K562 (cell line): ENCODE measurements at regions not wholly inside any gene's neighbourhood (a gene's known extent, or its start where the extent isn't known, plus 50 kb on each side); places are given as distances from the start of the nearest gene placed in this dataset.

ENCODE experiments used
- ATAC-seq: fragments of 200-7000 bp; cut with Tn5 transposase; 3 replicates; pipeline ENCODE4 v1.9.1; 2020; ENCODE audit warnings: moderate library complexity
- BruUV-seq: library from RNA; stranded (reverse); fragments of 400-500 nt; replicated peaks from 2 replicates; lab custom pipeline; 2021; lab: Mats Ljungman, UMichigan
- CTCF ChIA-PET: fragments of 300-600 bp; formaldehyde crosslinking; extraction: SDS; loops from one replicate; lab custom pipeline; 2021; ENCODE audit warnings: low intra/inter-chr PET ratio; lab: Yijun Ruan, JAX
- POLR2A ChIA-PET: fragments of 300-600, 350-650 bp; sonication (Branson Sonifier 250); formaldehyde crosslinking; extraction: SDS; loops from one replicate; lab custom pipeline; 2021; ENCODE audit warnings: antibody characterized with exemption, inconsistent platforms; lab: Yijun Ruan, JAX
- DNase-seq, 4 experiments: peaks; one replicate each; pipeline versions ENCODE4 v3.0.0 to v3.0.0-alpha.2; 2011 to 2018; ENCODE audit warnings: low spot score in 3 of 4, mixed read lengths in 3 of 4; ENCODE audit errors: extremely low read depth in 1 of 4
- FAIRE-seq: peaks from 2 replicates; lab custom pipeline; 2011; peaks lifted over from hg19 to GRCh38; lab: Jason Lieb, UNC
- H2AFZ ChIP-seq: 2 replicates; pipeline ENCODE4 v1.6.0; 2011; ENCODE audit warnings: low read depth, low read length, control low read depth, inconsistent platforms
- H3K27ac ChIP-seq: fragments of 200-600 bp; 3 replicates; pipeline ENCODE4 v1.8.0; 2011; ENCODE audit warnings: low read depth, mild to moderate bottlenecking, control low read depth, inconsistent platforms, low read length, moderate library complexity, mixed read lengths; ENCODE audit errors: extremely low read depth
- H3K27me3 ChIP-seq, 2 experiments: fragments of 300-600 bp in 1 of 2; 2 replicates in 1 of 2; 3 replicates in 1 of 2; pipeline versions ENCODE4 v1.6.0 to v1.8.0; 2011; ENCODE audit warnings: inconsistent platforms in 2 of 2, low read length in 2 of 2, mild to moderate bottlenecking in 1 of 2, mixed read lengths in 1 of 2, moderate library complexity in 1 of 2; ENCODE audit not compliant: control insufficient read depth in 2 of 2, insufficient read depth in 2 of 2
- H3K36me3 ChIP-seq: fragments of 300-600 bp; 3 replicates; pipeline ENCODE4 v1.8.0; 2011; ENCODE audit warnings: mild to moderate bottlenecking, low read length, inconsistent platforms; ENCODE audit not compliant: control insufficient read depth, insufficient read depth
- H3K4me1 ChIP-seq, 2 experiments: fragments of 200-600 bp in 1 of 2; replicated peaks in 1 of 2; 2 replicates in 1 of 2; 3 replicates in 1 of 2; pipeline versions ENCODE4 v1.5.1 to v1.8.0; 2011; ENCODE audit warnings: inconsistent platforms in 2 of 2, low read length in 2 of 2, mild to moderate bottlenecking in 1 of 2, mixed read lengths in 1 of 2, moderate library complexity in 1 of 2; ENCODE audit not compliant: control insufficient read depth in 2 of 2, insufficient read depth in 2 of 2
- H3K4me2 ChIP-seq: 2 replicates; pipeline ENCODE4 v1.6.1; 2011; ENCODE audit warnings: low read length, control low read depth, inconsistent platforms, mixed read lengths; ENCODE audit not compliant: insufficient read depth
- H3K4me3 ChIP-seq: fragments of 200-600 bp; sonication (generic), shearing (Covaris generic); 2 replicates; pipeline ENCODE4 v1.5.1; 2016; ENCODE audit warnings: control low read depth, inconsistent platforms
- H3K79me2 ChIP-seq: fragments of 200-600 bp; 3 replicates; pipeline ENCODE4 v1.8.0; 2011; ENCODE audit warnings: low read length, inconsistent platforms; ENCODE audit not compliant: control insufficient read depth, insufficient read depth
- H3K9ac ChIP-seq, 2 experiments: 2 replicates each; pipeline versions ENCODE4 v1.6.0 to v1.6.1; 2011; ENCODE audit warnings: low read depth in 2 of 2, low read length in 2 of 2, control low read depth in 1 of 2, inconsistent platforms in 1 of 2, mild to moderate bottlenecking in 1 of 2, mixed read lengths in 1 of 2; ENCODE audit not compliant: insufficient read depth in 1 of 2
- H3K9me1 ChIP-seq: one replicate; pipeline ENCODE4 v1.6.0; 2011; ENCODE audit warnings: inconsistent platforms, mild to moderate bottlenecking, low read length, moderate library complexity; ENCODE audit not compliant: control insufficient read depth, insufficient read depth
- H3K9me3 ChIP-seq: replicated peaks from 2 replicates; pipeline ENCODE4 v1.5.1; 2011; ENCODE audit warnings: low read depth, low read length, inconsistent platforms; ENCODE audit not compliant: control insufficient read depth, insufficient read depth
- H4K20me1 ChIP-seq: replicated peaks from 2 replicates; pipeline ENCODE4 v1.6.1; 2011; ENCODE audit warnings: low read length, inconsistent platforms, mixed read lengths; ENCODE audit not compliant: control insufficient read depth, insufficient read depth
- ADNP ChIP-seq: fragments of 200-800 bp; sonication (Bioruptor generic); IDR thresholded peaks from 2 replicates; pipeline ENCODE4 v1.6.1; 2016; ENCODE audit warnings: missing genetic modification characterization, missing compliant biosample characterization
- BCOR ChIP-seq: fragments of 450-650 bp; IDR thresholded peaks from 2 replicates; pipeline ENCODE4 v1.6.1; 2016
- BHLHE40 ChIP-seq: IDR thresholded peaks from 2 replicates; pipeline ENCODE4 v1.6.1; 2011; ENCODE audit warnings: low read length, improper control_type of control experiment
- CBX1 ChIP-seq: sonication (generic); IDR thresholded peaks from 2 replicates; pipeline ENCODE4 v1.6.1; 2016; ENCODE audit warnings: antibody characterized with exemption, low read depth, mild to moderate bottlenecking
- ESRRA ChIP-seq: fragments of 450-650 bp; IDR thresholded peaks from 2 replicates; pipeline ENCODE4 v1.6.1; 2014; ENCODE audit warnings: low read depth, mild to moderate bottlenecking, moderate library complexity, borderline replicate concordance
- FOXA1 ChIP-seq: fragments of 450-650 bp; IDR thresholded peaks from 2 replicates; pipeline ENCODE4 v1.6.1; 2016; ENCODE audit warnings: mild to moderate bottlenecking, borderline replicate concordance
- HDAC2 ChIP-seq: fragments of 450-650 bp; IDR thresholded peaks from 2 replicates; pipeline ENCODE4 v1.6.1; 2016; ENCODE audit warnings: mild to moderate bottlenecking
- KDM1A ChIP-seq, 2 experiments: fragments of 450-650 bp; IDR thresholded peaks; 2 replicates each; pipeline ENCODE4 v1.6.1; 2016; ENCODE audit warnings: mild to moderate bottlenecking in 2 of 2
- MAFF ChIP-seq: IDR thresholded peaks from 2 replicates; pipeline ENCODE4 v1.6.1; 2012; ENCODE audit warnings: low read length, improper control_type of control experiment
- NFIC ChIP-seq: fragments of 450-650 bp; IDR thresholded peaks from 2 replicates; pipeline ENCODE4 v1.6.1; 2017; ENCODE audit warnings: mild to moderate bottlenecking, inconsistent platforms
- NFYB ChIP-seq: IDR thresholded peaks from 2 replicates; pipeline ENCODE4 v1.6.1; 2011; ENCODE audit warnings: mild to moderate bottlenecking, moderate library complexity; ENCODE audit not compliant: insufficient read length; ENCODE audit errors: extremely low read depth
- RBM22 ChIP-seq: fragments of 200-400 bp; formaldehyde crosslinking; IDR thresholded peaks from 2 replicates; pipeline ENCODE4 v1.6.1; 2018; ENCODE audit warnings: low read length, low read depth; ENCODE audit not compliant: poor library complexity, severe bottlenecking
- RBM25 ChIP-seq: fragments of 200-400 bp; formaldehyde crosslinking; IDR thresholded peaks from 2 replicates; pipeline ENCODE4 v1.6.1; 2018; ENCODE audit warnings: low read length, low read depth, moderate library complexity; ENCODE audit not compliant: severe bottlenecking
- RCOR1 ChIP-seq, 2 experiments: IDR thresholded peaks; 2 replicates each; pipeline ENCODE4 v1.6.1; 2012; ENCODE audit warnings: low read depth in 2 of 2, low read length in 2 of 2, borderline replicate concordance in 1 of 2, improper control_type of control experiment in 1 of 2
- SMARCA5 ChIP-seq: fragments of 450-650 bp; IDR thresholded peaks from 2 replicates; pipeline ENCODE4 v1.6.1; 2016
- TAL1 ChIP-seq: fragments of 450-650 bp; IDR thresholded peaks from 2 replicates; pipeline ENCODE4 v1.6.1; 2016; ENCODE audit warnings: mild to moderate bottlenecking
- ZBTB33 ChIP-seq: sonication (generic); formaldehyde crosslinking; IDR thresholded peaks from 2 replicates; pipeline ENCODE4 v1.8.1; 2023; ENCODE audit warnings: mild to moderate bottlenecking, missing genetic modification reagents
- WGBS: fragments of 100-300 bp; shearing (Covaris generic); methylation state at CpG from one replicate; pipeline ENCODE4 v1.1.6; 2016; ENCODE audit warnings: low coverage, mixed read lengths; ENCODE audit not compliant: insufficient coverage; ENCODE audit errors: missing lambda C conversion rate; 5-methylcytosine and 5-hydroxymethylcytosine counted together
- in situ Hi-C: fragments of 300-500 bp; cut with MboI; formaldehyde crosslinking; loops from 4 replicates; pipeline ENCODE4 v1.15.0; 2018; ENCODE audit warnings: inconsistent platforms, mixed read lengths
- intact Hi-C: fragments of 100-400 bp; cut with micrococcal nuclease; formaldehyde crosslinking; loops from 2 replicates; pipeline ENCODE4 v1.14.2; 2022

DNA sequence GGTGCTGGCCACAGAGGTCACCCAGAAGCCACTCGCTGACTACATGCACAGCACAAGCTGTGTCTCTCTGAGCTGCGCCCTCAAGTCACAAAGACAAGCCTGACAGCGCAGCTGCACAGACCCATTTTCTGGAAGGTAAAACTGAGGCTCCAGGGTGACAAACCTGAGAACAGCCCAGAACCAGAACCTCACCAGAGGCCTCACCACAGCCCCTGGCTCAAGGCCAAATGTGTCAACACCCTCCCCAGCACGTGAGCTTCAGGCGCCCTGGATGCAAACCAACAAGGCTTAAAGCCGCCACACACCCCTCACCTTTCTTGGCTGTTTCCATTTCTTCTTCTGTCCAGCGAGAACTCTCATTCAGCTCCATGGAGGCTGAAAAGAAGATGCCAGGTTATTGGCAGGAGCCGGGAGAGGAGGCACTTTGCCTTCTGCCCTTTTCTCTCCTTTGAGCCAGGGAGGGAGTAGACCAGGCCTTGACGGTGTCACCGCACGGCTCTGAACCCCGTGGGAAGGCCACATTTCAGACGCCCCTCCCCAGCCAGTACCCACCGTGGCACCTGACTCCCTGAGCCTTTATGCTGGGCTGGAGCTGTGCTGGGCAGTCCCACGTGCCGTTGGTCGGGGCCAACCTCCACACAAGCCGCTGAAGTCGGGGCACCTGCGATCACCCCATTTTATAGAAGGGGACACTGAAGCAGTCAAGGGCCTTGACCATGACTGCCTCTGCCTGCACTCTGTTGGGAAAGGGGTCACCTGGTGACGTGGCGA is 103.1 kb downstream of the RFLNA start:
- Histone ChIP-seq H3K9me3 (no peaks in the 10 kb centered on the region), H3K4me3 (no peak overlapping the region), H3K79me2 (no peaks in the 10 kb centered on the region), H3K27ac (no peak overlapping the region), H3K4me1 (peaks cover 0 to 37% of the 10 kb centered on the region in 2 experiments; a peak in 2 of 5 replicates), H3K27me3 (no peaks in the 10 kb centered on the region), H3K4me2 (no peak overlapping the region), H3K9ac (peak overlapping the region in 1 of 2 experiments; percentile 71; a peak in 2 of 4 replicates), H2AFZ (no peak overlapping the region), H3K9me1 (no peaks in the 10 kb centered on the region), H4K20me1 (0 out of 2 replicates have a peak, but pooled peaks cover 7% of the 10 kb centered on the region), H3K36me3 (peaks cover 73% of the 10 kb centered on the region; the same call in 2 of the 3 replicates)
- BruUV-seq, result no TSS peak
- CTCF ChIA-PET, result no interaction called here
- intact Hi-C loops (no loop called here), in situ Hi-C loops (no loop called here)
- POLR2A ChIA-PET, result interaction anchor here (1.3 to 1.5 kb wide), 2 partner anchors 8 to 13 kb away, joined by 4 read pairs; no protein-coding TSS in a partner anchor
- no peak for FAIRE-seq
- WGBS, result 81% methylated on average over 18 of the region's 22 CpGs
- TF ChIP-seq MAFF (no peak), RCOR1 (IDR thresholded peaks at IDR 0.05; ENCODE audit: borderline replicate concordance in 1 of 2, low read depth in 2 of 2, low read length in 2 of 2) (peak in 1 of 2 experiments; percentile 65; a peak in 1 of 4 replicates), CBX1 (peak; percentile 62), RBM22 (peak; percentile 31), NFIC (peak; percentile 87), KDM1A (IDR thresholded peaks at IDR 0.05) (peak; percentile 44 to 55; a peak in 2 of 4 replicates), ADNP (tag) (peak; percentile 93), ESRRA (peak; percentile 36; the same call in 1 of the 2 replicates), BCOR (peak; percentile 84), TAL1 (no peak), RBM25 (peak; percentile 88), HDAC2 (peak; percentile 42; the same call in 1 of the 2 replicates), ZBTB33 (CRISPR knock-in tag) (peak; percentile 80; the same call in 1 of the 2 replicates), SMARCA5 (peak; percentile 42; the same call in 1 of the 2 replicates), NFYB (no peak), BHLHE40 (peak; percentile 69), FOXA1 (no peak)
- peak in 2 of 4 experiments; percentile 35 to 42 for DNase-seq
- ATAC-seq, result no peak
